SU-DHL-6 (cell line): ENCODE measurements at regions not wholly inside any gene's neighbourhood (a gene's known extent, or its start where the extent isn't known, plus 50 kb on each side); places are given as distances from the start of the nearest gene placed in this dataset.

Source experiments
- CTCF ChIP-seq: fragments of 200-600 bp; sonication (generic); IDR thresholded peaks from one replicate; pipeline ENCODE4 v1.5.1; 2017; ENCODE audit warnings: antibody characterized with exemption, mild to moderate bottlenecking, low read length, moderate library complexity; ENCODE audit not compliant: insufficient read depth, poor library complexity, severe bottlenecking
- EZH2phosphoT487 ChIP-seq: fragments of 200-600 bp; sonication (generic), shearing (Covaris generic); conservative IDR thresholded peaks from 2 replicates; pipeline ENCODE4 v1.6.1; 2018; ENCODE audit warnings: mild to moderate bottlenecking, antibody characterized with exemption, low read length, moderate library complexity, mixed read lengths

- TF ChIP-seq CTCF, result no peak
- no peak for TF ChIP-seq EZH2phosphoT487
Measured at GRCh38 chrX:151488677-151489076, 74.8 kb upstream of the PASD1 start.
